MCF 10A (cell line): ENCODE measurements at regions not wholly inside any gene's neighbourhood (a gene's known extent, or its start where the extent isn't known, plus 50 kb on each side); places are given as distances from the start of the nearest gene placed in this dataset.
A peak's percentile ranks its signal among the peaks of the same experiment; 100 is the strongest.

Experiments used
- BruUV-seq: library from RNA; stranded (reverse); fragments of 400-500 nt; replicated peaks from 2 replicates; lab custom pipeline; 2021; lab: Mats Ljungman, UMichigan
- CTCF ChIA-PET: fragments of 300-600 bp; sonication (Branson Sonifier 250); formaldehyde crosslinking; extraction: SDS; loops from one replicate; lab custom pipeline; 2021; ENCODE audit warnings: antibody characterized with exemption, inconsistent platforms; lab: Yijun Ruan, JAX
- POLR2A ChIA-PET: fragments of 300-600, 350-650 bp; sonication (Branson Sonifier 250); formaldehyde crosslinking; extraction: SDS; loops from one replicate; lab custom pipeline; 2020; ENCODE audit warnings: antibody characterized with exemption, inconsistent platforms; lab: Yijun Ruan, JAX
- DNase-seq: peaks from one replicate; pipeline ENCODE4 v3.0.0-alpha.2; 2018; ENCODE audit not compliant: unreplicated experiment
- H3K27ac Mint-ChIP-seq: one replicate; pipeline ENCODE4 v1.8.0; 2022; ENCODE audit warnings: mild to moderate bottlenecking, low read depth, mixed read lengths; ENCODE audit not compliant: unreplicated experiment
- H3K27me3 Mint-ChIP-seq: one replicate; pipeline ENCODE4 v1.8.0; 2022; ENCODE audit warnings: mixed read lengths; ENCODE audit not compliant: insufficient read depth, unreplicated experiment
- H3K36me3 Mint-ChIP-seq: one replicate; pipeline ENCODE4 v1.8.0; 2022; ENCODE audit warnings: mild to moderate bottlenecking, moderate library complexity, mixed read lengths; ENCODE audit not compliant: insufficient read depth, unreplicated experiment
- H3K4me1 Mint-ChIP-seq: one replicate; pipeline ENCODE4 v1.8.0; 2022; ENCODE audit warnings: mixed read lengths; ENCODE audit not compliant: insufficient read depth, unreplicated experiment
- H3K4me3 Mint-ChIP-seq: one replicate; pipeline ENCODE4 v1.8.0; 2022; ENCODE audit warnings: mild to moderate bottlenecking, moderate library complexity, mixed read lengths; ENCODE audit not compliant: unreplicated experiment
- H3K9me3 Mint-ChIP-seq: one replicate; pipeline ENCODE4 v1.8.0; 2022; ENCODE audit warnings: mixed read lengths; ENCODE audit not compliant: unreplicated experiment
- intact Hi-C: fragments of 100-400 bp; cut with micrococcal nuclease; formaldehyde crosslinking; loops from 2 replicates; pipeline ENCODE4 v1.14.1; 2022
- TF ChIP-seq, protein P1 (sequence below): fragments of 200-600 bp; IDR thresholded peaks from one replicate; pipeline ENCODE4 v1.8.0; 2022; ENCODE audit warnings: antibody characterized with exemption, mild to moderate bottlenecking; ENCODE audit not compliant: unreplicated experiment

DNA sequence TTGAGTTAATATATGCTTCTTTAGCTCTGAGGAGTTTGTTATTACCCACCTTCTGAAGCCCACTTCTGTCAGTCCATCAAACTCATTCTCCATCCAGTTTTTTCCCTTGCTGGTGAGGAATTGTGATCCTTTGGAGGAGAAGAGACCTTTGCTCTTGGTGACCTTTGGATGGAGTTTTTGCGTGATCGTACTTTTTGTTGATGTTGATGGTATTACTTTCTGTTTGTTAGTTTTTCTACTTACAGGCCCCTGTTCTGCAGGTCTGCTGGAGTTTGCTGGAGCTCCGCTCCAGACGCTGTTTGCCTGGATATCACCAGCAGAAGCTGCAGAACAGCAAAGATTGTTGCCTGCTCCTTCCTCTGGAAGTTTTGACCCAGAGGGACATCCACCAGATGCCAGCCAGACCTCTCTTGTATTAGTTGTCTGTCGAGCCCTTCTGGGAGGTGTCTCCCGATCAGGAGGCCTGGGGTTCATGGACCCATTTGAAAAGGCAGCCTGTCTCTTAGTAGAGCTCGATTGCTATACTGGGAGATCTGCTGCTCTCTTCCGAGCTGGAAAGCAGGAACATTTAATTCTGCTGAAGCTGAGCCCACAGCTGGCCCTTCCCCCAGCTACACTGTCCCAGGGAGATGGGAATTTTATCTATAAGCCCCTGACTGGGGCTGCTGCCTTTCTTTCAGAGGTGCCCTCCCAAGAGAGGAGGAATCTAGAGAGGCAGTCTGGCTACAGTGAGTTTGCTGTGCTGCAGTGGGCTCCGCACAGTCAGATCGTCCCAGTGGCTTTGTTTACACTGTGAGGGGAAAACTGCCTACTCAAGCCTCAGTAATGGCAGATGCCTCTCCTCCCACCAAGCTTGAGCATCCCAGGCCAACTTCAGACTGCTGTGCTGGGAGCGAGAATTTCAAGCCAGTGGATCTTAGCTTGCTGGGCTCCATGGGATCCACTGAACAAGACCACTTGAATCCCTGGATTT is 445.5 kb downstream of the MAN2A1 start:
- Mint-ChIP-seq H3K4me1 (no peaks in the 10 kb centered on the region), H3K9me3 (peaks cover 48% of the 10 kb centered on the region), H3K27me3 (no peaks in the 10 kb centered on the region), H3K27ac (no peak overlapping the region), H3K4me3 (no peak overlapping the region), H3K36me3 (peaks cover 6% of the 10 kb centered on the region)
- TF ChIP-seq, protein P1, sequence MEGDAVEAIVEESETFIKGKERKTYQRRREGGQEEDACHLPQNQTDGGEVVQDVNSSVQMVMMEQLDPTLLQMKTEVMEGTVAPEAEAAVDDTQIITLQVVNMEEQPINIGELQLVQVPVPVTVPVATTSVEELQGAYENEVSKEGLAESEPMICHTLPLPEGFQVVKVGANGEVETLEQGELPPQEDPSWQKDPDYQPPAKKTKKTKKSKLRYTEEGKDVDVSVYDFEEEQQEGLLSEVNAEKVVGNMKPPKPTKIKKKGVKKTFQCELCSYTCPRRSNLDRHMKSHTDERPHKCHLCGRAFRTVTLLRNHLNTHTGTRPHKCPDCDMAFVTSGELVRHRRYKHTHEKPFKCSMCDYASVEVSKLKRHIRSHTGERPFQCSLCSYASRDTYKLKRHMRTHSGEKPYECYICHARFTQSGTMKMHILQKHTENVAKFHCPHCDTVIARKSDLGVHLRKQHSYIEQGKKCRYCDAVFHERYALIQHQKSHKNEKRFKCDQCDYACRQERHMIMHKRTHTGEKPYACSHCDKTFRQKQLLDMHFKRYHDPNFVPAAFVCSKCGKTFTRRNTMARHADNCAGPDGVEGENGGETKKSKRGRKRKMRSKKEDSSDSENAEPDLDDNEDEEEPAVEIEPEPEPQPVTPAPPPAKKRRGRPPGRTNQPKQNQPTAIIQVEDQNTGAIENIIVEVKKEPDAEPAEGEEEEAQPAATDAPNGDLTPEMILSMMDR: no peak
- no TSS peak for BruUV-seq
- intact Hi-C loops: no loop called here
- no peak for DNase-seq
- ChIA-PET POLR2A (no interaction called here), CTCF (no interaction called here)

DNA sequence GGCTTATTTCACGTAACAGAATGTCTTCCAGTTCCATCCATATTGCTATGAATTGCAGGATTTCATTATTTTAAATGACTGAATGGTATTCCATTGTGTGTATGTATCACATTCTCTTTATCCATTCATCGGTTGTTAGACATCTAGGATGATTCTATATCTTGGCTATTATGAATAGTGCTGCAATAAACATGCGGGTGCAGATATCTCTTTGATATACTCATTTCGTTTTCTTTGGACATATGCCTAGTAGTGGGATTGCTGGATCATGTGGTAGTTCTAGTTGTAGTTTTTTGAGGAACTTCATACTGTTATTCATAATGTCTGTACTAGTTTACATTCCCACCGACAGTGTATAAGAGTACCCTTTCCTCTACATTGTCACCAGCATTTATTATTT is 460.5 kb downstream of the MAN2A1 start:
- CTCF ChIA-PET: no interaction called here
- no peaks in the 10 kb centered on the region for H3K36me3 Mint-ChIP-seq

GRCh38 chr5:110159202-110159601 is 469.5 kb downstream of the MAN2A1 start:
- no peaks in the 10 kb centered on the region for H3K36me3 Mint-ChIP-seq
- ChIA-PET POLR2A (interaction anchor here (1.7 kb wide), 1 partner anchor 72 kb away, joined by 5 read pairs; no protein-coding TSS in a partner anchor), CTCF (no interaction called here)
- TF ChIP-seq, protein P1: no peak
- no TSS peak for BruUV-seq
- intact Hi-C loops: no loop called here
- H3K4me1 Mint-ChIP-seq: peaks cover 13% of the 10 kb centered on the region
- no peaks in the 10 kb centered on the region for H3K27me3 Mint-ChIP-seq
- H3K9me3 Mint-ChIP-seq: no peaks in the 10 kb centered on the region
- H3K4me3 Mint-ChIP-seq: no peak overlapping the region
- H3K27ac Mint-ChIP-seq: peak overlapping the region; percentile 70
- peak; percentile 85 for DNase-seq

More for the DNA sequence above, 460.5 kb downstream of the MAN2A1 start:
- intact Hi-C loops: no loop called here
- H3K27ac Mint-ChIP-seq: no peak overlapping the region
- no peaks in the 10 kb centered on the region for H3K27me3 Mint-ChIP-seq
- POLR2A ChIA-PET: no interaction called here
- H3K4me1 Mint-ChIP-seq: peaks cover 19% of the 10 kb centered on the region
- no peak overlapping the region for H3K4me3 Mint-ChIP-seq
- BruUV-seq: no TSS peak
- peak; percentile 46 for DNase-seq
- TF ChIP-seq, protein P1: no peak
- no peaks in the 10 kb centered on the region for H3K9me3 Mint-ChIP-seq

DNA sequence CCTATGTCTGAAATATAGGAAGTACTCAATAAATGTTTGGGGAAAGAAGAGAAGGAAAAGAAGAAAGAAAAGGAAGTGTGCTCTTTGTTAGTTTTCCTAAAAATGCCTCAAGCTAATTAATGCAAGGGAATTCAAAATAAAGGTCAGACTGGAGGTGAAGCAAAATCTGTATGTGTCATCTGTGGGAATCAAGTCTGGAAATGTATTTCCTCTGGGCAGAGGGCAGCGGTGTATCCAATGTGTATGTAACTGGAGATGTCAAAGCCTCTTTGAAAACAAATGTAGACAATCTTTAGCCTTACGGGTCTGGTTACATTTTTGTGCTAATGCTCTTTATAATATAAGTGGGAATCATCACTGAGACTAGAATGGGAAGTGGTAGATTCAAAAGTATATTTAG is 471.4 kb downstream of the MAN2A1 start:
- BruUV-seq: no TSS peak
- H3K36me3 Mint-ChIP-seq: no peaks in the 10 kb centered on the region
- CTCF ChIA-PET: interaction anchor here (0.6 to 1.2 kb wide), 2 partner anchors 68 to 171 kb away, joined by 3 read pairs; no protein-coding TSS in a partner anchor
- H3K27me3 Mint-ChIP-seq: no peaks in the 10 kb centered on the region
- peaks cover 13% of the 10 kb centered on the region for H3K4me1 Mint-ChIP-seq
- TF ChIP-seq, protein P1: no peak
- POLR2A ChIA-PET: interaction anchor here (0.7 kb wide), 1 partner anchor 62 kb away, joined by 3 read pairs; no protein-coding TSS in a partner anchor
- no peaks in the 10 kb centered on the region for H3K9me3 Mint-ChIP-seq
- no peak overlapping the region for H3K4me3 Mint-ChIP-seq
- peak overlapping the region; percentile 70 for H3K27ac Mint-ChIP-seq
- DNase-seq: peak; percentile 38
- intact Hi-C loops: no loop called here
